HG03469 (cell line): ENCODE measurements at regions not wholly inside any gene's neighbourhood (a gene's known extent, or its start where the extent isn't known, plus 50 kb on each side); places are given as distances from the start of the nearest gene placed in this dataset.

Source experiments
- ATAC-seq: cut with Tn5 transposase; IDR thresholded peaks from one replicate; pipeline ENCODE4 v1.9.1; 2021; ENCODE audit warnings: mild to moderate bottlenecking, moderate library complexity, moderate number of reproducible peaks; ENCODE audit not compliant: unreplicated experiment

GRCh38 chr6:155738602-155739105 lies 283.0 kb upstream of the NOX3 start:
- ATAC-seq: no peak

DNA sequence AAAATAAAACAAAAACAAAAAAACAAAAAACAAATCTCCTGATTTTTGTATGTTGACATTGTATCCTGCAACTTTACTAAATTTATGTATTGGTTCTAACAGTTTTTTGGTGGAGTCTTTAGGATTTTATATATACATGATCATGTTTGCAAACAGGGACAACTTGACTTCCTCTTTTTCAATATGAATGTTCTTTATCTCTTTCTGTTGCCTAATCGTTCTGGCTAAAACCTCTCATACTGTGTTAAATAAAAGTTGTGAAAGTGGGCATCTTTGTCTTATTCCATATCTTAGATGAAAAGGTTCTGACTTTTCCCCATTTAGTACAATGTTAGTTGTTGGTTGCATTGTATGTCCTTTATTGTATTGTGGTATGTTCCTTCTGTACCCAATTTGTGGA lies 261.7 kb upstream of the NOX3 start:
- no peak for ATAC-seq

GRCh38 chr6:155710704-155711103 lies 255.1 kb upstream of the NOX3 start:
- no peak for ATAC-seq

- ATAC-seq: no peak
Observed at GRCh38 chr6:155709262-155709661, 253.6 kb upstream of the NOX3 start.

GRCh38 chr6:155708100-155708499 lies 252.5 kb upstream of the NOX3 start:
- ATAC-seq: no peak

- ATAC-seq: no peak
Observed at GRCh38 chr6:155706806-155707205, 251.2 kb upstream of the NOX3 start.

GRCh38 chr6:155706341-155706740 lies 250.7 kb upstream of the NOX3 start:
- ATAC-seq: no peak

DNA sequence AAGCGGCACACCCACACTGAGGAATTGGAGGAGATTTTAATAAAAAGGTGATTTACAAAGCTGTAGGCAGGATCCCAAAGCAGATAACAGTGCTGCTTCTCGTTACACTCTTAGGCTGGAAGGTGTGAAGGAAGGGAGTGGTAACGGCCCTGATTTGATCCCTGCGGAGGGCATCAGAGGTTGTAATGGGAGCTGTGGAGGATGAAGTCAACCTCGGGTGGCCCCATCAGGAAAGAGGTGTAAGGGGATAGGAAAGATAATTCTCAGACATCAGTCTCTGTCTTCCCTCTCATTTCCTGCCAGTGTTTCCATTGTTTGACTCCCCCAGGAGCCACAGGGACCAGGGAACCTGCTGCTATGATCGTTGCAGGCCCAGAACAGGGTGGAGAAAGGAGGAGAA lies 245.7 kb upstream of the NOX3 start:
- no peak for ATAC-seq

DNA sequence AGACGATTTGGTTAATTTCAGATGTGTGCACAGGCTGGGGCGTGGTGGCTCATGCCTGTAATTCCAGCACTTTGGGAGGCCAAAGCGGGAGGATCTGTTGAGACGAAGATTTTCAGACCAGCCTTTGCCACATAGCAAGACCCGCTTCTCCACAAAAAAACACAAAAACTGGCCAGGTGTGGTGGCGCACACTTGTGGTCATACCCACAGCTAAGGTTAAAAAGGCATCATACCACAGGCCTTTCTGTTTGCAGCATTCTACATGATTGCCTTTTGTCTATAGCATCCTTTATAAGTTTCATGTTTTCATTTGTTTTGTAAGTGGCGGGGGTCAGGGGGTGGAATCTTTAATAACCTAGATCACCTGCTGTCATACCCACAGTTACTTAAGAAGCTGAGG lies 239.9 kb upstream of the NOX3 start:
- no peak for ATAC-seq

GRCh38 chr6:155694419-155694790 lies 238.8 kb upstream of the NOX3 start:
- no peak for ATAC-seq

DNA sequence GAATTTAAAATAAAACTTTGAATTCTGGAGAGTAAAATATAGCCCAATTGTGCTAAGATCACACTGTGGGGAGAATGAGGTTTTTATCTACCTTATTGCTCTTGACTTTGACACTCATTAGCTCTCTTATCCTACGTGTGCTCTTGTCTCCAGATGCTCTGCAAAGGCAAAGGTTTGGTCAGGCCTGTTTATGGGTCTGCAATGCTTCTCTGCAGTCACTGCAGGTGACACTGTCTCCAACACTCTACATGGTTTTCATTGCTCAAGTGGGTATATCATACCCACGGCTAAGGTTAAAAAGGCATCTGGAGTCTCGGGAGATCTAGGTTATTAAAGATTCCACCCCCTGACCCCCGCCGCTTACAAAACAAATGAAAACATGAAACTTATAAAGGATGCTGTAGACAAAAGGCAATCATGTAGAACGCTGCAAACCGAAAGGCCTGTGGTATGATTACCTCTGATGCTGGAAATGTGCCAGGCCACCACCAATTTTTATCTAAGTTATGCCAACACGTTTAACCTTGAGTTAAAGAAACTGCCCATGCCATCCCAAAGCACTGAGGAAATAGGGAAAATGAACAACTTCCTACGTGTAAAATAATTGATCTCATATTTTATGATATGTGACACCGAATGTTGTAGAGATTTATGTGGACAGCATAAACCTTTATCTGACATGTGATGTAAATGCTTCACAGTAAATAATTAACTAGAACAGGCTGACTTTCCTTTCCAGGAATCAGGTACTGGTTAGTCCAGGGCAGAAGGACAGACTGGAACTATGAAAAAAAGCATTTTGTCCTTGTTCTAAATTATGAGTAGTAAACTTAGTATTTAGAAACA lies 238.2 kb upstream of the NOX3 start:
- ATAC-seq: no peak

GRCh38 chr6:155690820-155691219 lies 235.2 kb upstream of the NOX3 start:
- no peak for ATAC-seq

- ATAC-seq: no peak
Observed at GRCh38 chr6:155687645-155688044, 232.0 kb upstream of the NOX3 start.

GRCh38 chr6:155684416-155685196 lies 229.0 kb upstream of the NOX3 start:
- no peak for ATAC-seq

GRCh38 chr6:155678361-155678760 lies 222.7 kb upstream of the NOX3 start:
- no peak for ATAC-seq

GRCh38 chr6:155676346-155676745 lies 220.7 kb upstream of the NOX3 start:
- no peak for ATAC-seq

GRCh38 chr6:155670655-155671054 lies 215.0 kb upstream of the NOX3 start:
- no peak for ATAC-seq

DNA sequence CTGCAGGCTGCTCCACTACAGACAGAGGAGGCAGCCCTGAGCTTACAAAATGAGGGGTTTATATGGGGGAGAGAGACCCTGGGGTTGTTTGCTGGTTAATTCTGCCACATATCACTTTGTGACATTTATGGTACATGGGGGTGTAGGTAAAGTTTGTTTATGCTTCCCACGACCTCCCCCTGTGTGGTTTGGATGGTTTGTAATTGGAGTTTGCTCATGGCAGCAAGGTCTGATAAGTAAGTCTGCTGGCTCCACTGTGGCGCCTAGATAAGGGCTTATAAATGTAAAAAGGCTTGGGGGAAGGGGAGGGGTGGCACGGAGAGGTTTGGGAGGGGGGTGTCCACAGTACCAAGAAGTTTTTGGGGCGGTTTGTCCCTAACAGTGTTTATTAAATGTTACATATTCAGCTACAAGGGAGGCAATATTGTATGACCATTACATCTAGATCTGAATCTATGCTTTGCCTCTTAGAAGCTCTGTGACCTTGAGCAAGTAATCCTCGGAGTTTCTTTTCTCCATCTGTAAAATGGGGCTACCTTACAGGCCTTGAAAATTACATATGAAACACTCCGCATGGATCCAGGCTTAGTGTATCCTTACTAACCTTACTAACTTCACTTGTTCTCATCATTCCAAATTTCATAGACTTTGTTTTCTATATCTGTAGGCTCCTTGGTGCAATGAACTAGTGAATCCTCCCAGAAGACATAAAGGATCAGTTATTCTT lies 204.8 kb upstream of the NOX3 start:
- no peak for ATAC-seq

DNA sequence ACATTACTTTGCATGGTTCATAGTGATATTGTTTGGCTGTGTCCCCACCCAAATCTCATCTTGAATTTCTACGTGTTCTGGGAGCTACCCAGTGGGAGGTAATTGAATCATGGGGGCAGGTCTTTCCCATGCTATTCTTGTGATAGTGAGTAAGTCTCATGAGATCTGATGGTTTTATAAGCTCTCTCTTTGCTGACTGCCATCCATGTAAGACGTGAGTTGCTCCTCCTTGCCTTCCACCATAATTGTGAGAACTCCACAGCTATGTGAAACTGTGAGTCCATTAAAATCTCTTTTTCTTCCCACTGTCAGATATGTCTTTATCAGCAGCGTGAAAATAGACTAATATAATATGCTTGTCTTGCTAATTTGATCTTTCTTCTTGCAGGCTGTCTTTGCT lies 200.4 kb upstream of the NOX3 start:
- ATAC-seq: no peak

GRCh38 chr6:155654474-155654873 lies 198.8 kb upstream of the NOX3 start:
- ATAC-seq: no peak

DNA sequence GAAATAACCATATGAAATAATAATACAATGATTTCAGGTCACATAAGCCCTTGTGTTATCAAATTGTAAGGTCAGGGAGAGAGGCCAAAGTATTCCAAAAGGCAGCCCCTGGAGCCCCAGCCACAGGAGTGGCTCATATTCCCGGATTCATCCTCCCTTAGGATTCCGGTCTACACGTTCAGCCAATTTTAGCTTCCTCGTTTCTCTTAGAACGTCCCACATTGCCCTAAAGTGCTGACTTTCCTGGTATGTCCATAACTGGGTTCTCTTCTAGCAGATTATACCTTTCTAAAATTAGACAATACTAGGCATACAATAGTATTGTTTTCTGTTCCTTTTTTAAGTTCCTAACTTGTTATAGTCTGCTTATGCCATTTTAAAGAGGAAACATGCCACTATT lies 192.7 kb upstream of the NOX3 start:
- no peak for ATAC-seq
